ENCODE measurements at regions not wholly inside any gene's neighbourhood (a gene's known extent, or its start where the extent isn't known, plus 50 kb on each side); places are given as distances from the start of the nearest gene placed in this dataset.

DNA sequence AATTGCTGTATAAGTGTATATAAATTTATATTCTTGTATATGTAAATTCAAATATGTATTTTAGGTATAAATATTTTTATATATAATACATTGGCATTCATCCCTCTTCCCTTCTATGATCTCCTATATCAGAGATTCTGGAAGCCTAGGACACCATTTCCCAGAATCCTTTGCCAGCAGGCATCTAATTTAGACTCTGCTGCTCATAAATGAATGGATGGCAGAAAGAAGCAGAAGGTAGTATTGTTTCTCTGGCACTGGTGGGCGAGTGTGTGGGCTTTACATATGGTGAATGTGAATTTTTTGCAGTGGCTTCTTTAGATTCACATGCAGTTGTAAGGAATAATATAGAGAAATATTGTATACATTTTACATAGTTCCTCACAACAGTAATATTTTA, 215.2 kb upstream of the THSD7B start:
- Histone ChIP-seq H3K4me3 (ENCODE audit: low read depth in 2 of 2, low read length in 1 of 2) (no peak overlapping the region), H3F3A (replicated peaks; ENCODE audit: insufficient read depth) (no peaks in the 10 kb centered on the region), H3K4me2 (no peak overlapping the region), H4K20me1 (ENCODE audit: insufficient read depth) (no peaks in the 10 kb centered on the region), H3K4me1 (ENCODE audit: control insufficient read depth in 1 of 2, insufficient read depth in 2 of 2, low read depth in 1 of 2, low read length in 1 of 2) (no peaks in the 10 kb centered on the region), H3K27me3 (ENCODE audit: insufficient read depth) (no peaks in the 10 kb centered on the region), H3K79me2 (ENCODE audit: insufficient read depth) (no peaks in the 10 kb centered on the region), H2AFZ (ENCODE audit: low read depth) (no peak overlapping the region), H3K9me2 (no peaks in the 10 kb centered on the region), H3K36me3 (replicated peaks in 1 of 2; ENCODE audit: control insufficient read depth in 1 of 2, insufficient read depth in 2 of 2, low read length in 1 of 2) (no peaks in the 10 kb centered on the region), H3K9ac (no peak overlapping the region), H3K9me3 (no peaks in the 10 kb centered on the region), H3K27ac (ENCODE audit: low read depth in 2 of 2, low read length in 1 of 2) (no peak overlapping the region)
- no peak for TF ChIP-seq CHD2 (IDR thresholded peaks at IDR 0.05; ENCODE audit: low read length, partially characterized antibody)
- TF ChIP-seq MEF2A (IDR thresholded peaks at IDR 0.05; ENCODE audit: borderline replicate concordance, low read depth) = no peak
- TF ChIP-seq, protein P1, sequence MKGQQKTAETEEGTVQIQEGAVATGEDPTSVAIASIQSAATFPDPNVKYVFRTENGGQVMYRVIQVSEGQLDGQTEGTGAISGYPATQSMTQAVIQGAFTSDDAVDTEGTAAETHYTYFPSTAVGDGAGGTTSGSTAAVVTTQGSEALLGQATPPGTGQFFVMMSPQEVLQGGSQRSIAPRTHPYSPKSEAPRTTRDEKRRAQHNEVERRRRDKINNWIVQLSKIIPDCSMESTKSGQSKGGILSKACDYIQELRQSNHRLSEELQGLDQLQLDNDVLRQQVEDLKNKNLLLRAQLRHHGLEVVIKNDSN (IDR thresholded peaks at IDR 0.05; ENCODE audit: borderline replicate concordance, low read depth) = no peak
- no peak for TF ChIP-seq JUND (IDR thresholded peaks at IDR 0.05)
- TF ChIP-seq, protein P2, sequence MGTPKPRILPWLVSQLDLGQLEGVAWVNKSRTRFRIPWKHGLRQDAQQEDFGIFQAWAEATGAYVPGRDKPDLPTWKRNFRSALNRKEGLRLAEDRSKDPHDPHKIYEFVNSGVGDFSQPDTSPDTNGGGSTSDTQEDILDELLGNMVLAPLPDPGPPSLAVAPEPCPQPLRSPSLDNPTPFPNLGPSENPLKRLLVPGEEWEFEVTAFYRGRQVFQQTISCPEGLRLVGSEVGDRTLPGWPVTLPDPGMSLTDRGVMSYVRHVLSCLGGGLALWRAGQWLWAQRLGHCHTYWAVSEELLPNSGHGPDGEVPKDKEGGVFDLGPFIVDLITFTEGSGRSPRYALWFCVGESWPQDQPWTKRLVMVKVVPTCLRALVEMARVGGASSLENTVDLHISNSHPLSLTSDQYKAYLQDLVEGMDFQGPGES (IDR thresholded peaks at IDR 0.05; ENCODE audit: low read depth, low read length) = no peak
- TF ChIP-seq GABPA (IDR thresholded peaks at IDR 0.05; ENCODE audit: low read depth) = no peak
- TF ChIP-seq TEAD4 (IDR thresholded peaks at IDR 0.05; ENCODE audit: borderline replicate concordance, insufficient read depth) = no peak
- TF ChIP-seq, protein P3, sequence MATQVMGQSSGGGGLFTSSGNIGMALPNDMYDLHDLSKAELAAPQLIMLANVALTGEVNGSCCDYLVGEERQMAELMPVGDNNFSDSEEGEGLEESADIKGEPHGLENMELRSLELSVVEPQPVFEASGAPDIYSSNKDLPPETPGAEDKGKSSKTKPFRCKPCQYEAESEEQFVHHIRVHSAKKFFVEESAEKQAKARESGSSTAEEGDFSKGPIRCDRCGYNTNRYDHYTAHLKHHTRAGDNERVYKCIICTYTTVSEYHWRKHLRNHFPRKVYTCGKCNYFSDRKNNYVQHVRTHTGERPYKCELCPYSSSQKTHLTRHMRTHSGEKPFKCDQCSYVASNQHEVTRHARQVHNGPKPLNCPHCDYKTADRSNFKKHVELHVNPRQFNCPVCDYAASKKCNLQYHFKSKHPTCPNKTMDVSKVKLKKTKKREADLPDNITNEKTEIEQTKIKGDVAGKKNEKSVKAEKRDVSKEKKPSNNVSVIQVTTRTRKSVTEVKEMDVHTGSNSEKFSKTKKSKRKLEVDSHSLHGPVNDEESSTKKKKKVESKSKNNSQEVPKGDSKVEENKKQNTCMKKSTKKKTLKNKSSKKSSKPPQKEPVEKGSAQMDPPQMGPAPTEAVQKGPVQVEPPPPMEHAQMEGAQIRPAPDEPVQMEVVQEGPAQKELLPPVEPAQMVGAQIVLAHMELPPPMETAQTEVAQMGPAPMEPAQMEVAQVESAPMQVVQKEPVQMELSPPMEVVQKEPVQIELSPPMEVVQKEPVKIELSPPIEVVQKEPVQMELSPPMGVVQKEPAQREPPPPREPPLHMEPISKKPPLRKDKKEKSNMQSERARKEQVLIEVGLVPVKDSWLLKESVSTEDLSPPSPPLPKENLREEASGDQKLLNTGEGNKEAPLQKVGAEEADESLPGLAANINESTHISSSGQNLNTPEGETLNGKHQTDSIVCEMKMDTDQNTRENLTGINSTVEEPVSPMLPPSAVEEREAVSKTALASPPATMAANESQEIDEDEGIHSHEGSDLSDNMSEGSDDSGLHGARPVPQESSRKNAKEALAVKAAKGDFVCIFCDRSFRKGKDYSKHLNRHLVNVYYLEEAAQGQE (IDR thresholded peaks at IDR 0.05; ENCODE audit: low read depth, low read length) = no peak
- no peak for TF ChIP-seq FOXM1 (IDR thresholded peaks at IDR 0.05; ENCODE audit: low read depth)
- TF ChIP-seq, protein P4, sequence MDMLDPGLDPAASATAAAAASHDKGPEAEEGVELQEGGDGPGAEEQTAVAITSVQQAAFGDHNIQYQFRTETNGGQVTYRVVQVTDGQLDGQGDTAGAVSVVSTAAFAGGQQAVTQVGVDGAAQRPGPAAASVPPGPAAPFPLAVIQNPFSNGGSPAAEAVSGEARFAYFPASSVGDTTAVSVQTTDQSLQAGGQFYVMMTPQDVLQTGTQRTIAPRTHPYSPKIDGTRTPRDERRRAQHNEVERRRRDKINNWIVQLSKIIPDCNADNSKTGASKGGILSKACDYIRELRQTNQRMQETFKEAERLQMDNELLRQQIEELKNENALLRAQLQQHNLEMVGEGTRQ (IDR thresholded peaks at IDR 0.05; ENCODE audit: borderline replicate concordance, low read depth, low read length) = no peak
- TF ChIP-seq GATA2 (CRISPR knock-in tag; IDR thresholded peaks at IDR 0.05) = no peak
- no peak for TF ChIP-seq RFX5 (IDR thresholded peaks at IDR 0.05; ENCODE audit: low read length)
- no peak for TF ChIP-seq SIN3A (IDR thresholded peaks at IDR 0.05; ENCODE audit: borderline replicate concordance, low read depth, low read length)
- no peak for TF ChIP-seq RAD21 (IDR thresholded peaks at IDR 0.05; ENCODE audit: low read length)
- no peak for TF ChIP-seq YY1 (IDR thresholded peaks at IDR 0.05; ENCODE audit: low read depth)
- TF ChIP-seq RXRA (IDR thresholded peaks at IDR 0.05; ENCODE audit: borderline replicate concordance, low read depth) = no peak
- TF ChIP-seq, protein P5, sequence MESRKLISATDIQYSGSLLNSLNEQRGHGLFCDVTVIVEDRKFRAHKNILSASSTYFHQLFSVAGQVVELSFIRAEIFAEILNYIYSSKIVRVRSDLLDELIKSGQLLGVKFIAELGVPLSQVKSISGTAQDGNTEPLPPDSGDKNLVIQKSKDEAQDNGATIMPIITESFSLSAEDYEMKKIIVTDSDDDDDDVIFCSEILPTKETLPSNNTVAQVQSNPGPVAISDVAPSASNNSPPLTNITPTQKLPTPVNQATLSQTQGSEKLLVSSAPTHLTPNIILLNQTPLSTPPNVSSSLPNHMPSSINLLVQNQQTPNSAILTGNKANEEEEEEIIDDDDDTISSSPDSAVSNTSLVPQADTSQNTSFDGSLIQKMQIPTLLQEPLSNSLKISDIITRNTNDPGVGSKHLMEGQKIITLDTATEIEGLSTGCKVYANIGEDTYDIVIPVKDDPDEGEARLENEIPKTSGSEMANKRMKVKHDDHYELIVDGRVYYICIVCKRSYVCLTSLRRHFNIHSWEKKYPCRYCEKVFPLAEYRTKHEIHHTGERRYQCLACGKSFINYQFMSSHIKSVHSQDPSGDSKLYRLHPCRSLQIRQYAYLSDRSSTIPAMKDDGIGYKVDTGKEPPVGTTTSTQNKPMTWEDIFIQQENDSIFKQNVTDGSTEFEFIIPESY (IDR thresholded peaks at IDR 0.05; ENCODE audit: borderline replicate concordance, low read depth) = no peak
- TF ChIP-seq, protein P6, sequence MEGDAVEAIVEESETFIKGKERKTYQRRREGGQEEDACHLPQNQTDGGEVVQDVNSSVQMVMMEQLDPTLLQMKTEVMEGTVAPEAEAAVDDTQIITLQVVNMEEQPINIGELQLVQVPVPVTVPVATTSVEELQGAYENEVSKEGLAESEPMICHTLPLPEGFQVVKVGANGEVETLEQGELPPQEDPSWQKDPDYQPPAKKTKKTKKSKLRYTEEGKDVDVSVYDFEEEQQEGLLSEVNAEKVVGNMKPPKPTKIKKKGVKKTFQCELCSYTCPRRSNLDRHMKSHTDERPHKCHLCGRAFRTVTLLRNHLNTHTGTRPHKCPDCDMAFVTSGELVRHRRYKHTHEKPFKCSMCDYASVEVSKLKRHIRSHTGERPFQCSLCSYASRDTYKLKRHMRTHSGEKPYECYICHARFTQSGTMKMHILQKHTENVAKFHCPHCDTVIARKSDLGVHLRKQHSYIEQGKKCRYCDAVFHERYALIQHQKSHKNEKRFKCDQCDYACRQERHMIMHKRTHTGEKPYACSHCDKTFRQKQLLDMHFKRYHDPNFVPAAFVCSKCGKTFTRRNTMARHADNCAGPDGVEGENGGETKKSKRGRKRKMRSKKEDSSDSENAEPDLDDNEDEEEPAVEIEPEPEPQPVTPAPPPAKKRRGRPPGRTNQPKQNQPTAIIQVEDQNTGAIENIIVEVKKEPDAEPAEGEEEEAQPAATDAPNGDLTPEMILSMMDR (IDR thresholded peaks at IDR 0.05) = no peak
- TF ChIP-seq, protein P7, sequence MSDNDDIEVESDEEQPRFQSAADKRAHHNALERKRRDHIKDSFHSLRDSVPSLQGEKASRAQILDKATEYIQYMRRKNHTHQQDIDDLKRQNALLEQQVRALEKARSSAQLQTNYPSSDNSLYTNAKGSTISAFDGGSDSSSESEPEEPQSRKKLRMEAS (IDR thresholded peaks at IDR 0.05; ENCODE audit: low read depth) = no peak
- CTCF ChIA-PET = no interaction called here
- no peak for DNase-seq
- POLR2A ChIA-PET = no interaction called here
- WGBS (ENCODE audit: low lambda C conversion rate) = 0% methylated on average over 1 of the region's 1 CpG
